VCaP (cell line): ENCODE measurements at regions not wholly inside any gene's neighbourhood (a gene's known extent, or its start where the extent isn't known, plus 50 kb on each side); places are given as distances from the start of the nearest gene placed in this dataset.

Experiments used
- H3K27ac ChIP-seq: fragments of 450-650 bp; 2 replicates; pipeline ENCODE4 v1.5.1; 2017
- TF ChIP-seq, protein P1 (sequence below): fragments of 450-650 bp; conservative IDR thresholded peaks from 2 replicates; pipeline ENCODE4 v1.5.1; 2017; ENCODE audit warnings: mild to moderate bottlenecking, moderate library complexity

DNA sequence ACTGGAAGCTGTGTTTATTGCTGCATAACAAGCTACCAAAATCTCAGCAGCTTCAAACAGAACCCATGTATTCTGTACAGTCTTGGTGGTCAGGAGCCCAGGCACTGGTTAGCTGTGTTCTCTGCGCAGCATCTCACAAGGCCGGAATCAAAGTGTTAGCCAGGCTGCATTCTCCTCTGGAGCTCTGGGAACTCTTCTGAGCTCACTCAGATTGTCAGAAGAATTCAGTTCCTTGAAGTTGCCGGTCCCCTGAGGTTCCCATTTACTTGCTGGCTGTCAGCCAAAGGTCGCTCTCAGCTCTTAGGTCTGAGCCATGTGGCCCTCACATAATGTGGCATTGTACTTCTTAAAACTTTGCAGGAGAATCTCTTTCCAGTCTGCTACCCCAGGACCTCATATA lies 123.6 kb upstream of the SMIM21 start:
- TF ChIP-seq, protein P1, sequence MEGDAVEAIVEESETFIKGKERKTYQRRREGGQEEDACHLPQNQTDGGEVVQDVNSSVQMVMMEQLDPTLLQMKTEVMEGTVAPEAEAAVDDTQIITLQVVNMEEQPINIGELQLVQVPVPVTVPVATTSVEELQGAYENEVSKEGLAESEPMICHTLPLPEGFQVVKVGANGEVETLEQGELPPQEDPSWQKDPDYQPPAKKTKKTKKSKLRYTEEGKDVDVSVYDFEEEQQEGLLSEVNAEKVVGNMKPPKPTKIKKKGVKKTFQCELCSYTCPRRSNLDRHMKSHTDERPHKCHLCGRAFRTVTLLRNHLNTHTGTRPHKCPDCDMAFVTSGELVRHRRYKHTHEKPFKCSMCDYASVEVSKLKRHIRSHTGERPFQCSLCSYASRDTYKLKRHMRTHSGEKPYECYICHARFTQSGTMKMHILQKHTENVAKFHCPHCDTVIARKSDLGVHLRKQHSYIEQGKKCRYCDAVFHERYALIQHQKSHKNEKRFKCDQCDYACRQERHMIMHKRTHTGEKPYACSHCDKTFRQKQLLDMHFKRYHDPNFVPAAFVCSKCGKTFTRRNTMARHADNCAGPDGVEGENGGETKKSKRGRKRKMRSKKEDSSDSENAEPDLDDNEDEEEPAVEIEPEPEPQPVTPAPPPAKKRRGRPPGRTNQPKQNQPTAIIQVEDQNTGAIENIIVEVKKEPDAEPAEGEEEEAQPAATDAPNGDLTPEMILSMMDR = no peak
- no peak overlapping the region for H3K27ac ChIP-seq

DNA sequence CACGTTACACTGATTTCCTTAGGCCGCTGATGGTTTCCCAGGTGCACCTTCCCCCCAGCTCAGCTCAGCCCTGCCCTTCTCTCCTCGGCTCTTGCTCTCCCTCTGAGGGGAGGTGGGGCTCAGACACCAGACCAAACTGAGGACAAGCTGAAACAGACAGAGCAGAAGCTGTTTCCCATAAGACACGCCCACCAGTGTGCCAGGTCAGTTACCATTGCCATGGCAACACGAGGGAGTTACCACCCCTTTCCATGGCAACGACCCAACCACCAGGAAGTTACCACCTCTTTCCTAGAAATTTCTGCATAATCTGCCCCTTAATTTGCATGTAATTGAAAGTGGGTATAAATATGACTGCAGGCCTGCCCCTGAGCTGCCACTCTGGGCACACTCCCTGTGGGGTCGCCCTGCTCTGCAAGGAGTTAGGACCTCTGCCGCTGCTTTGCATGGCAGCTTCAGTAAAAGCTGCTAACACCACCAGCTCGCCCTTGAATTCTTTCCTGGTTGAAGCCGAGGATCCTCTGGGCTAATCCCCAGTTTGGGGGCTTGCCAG lies 120.9 kb upstream of the SMIM21 start:
- H3K27ac ChIP-seq = no peak overlapping the region
- TF ChIP-seq, protein P1 = no peak

DNA sequence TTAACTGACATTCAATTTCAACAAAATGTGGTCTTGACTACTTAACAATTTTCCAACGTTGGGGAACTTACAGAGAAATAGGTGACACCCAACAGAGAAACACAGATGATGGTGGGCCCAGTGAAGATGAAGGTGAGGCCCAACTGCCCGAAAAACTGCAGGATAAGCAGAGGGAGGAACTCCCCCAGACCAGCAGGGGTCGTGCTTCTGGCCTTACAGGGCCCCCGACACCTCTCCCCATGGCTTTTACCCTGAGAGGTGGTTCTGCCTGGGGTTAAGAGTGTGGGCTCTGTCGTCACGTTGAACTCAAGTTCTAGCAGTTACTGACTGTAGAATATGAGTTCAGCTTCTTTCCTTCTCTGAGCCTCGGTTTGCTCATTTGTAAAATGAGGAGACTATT lies 119.5 kb upstream of the SMIM21 start:
- TF ChIP-seq, protein P1 = no peak; the same call in 1 of the 2 replicates
- H3K27ac ChIP-seq = no peak overlapping the region

DNA sequence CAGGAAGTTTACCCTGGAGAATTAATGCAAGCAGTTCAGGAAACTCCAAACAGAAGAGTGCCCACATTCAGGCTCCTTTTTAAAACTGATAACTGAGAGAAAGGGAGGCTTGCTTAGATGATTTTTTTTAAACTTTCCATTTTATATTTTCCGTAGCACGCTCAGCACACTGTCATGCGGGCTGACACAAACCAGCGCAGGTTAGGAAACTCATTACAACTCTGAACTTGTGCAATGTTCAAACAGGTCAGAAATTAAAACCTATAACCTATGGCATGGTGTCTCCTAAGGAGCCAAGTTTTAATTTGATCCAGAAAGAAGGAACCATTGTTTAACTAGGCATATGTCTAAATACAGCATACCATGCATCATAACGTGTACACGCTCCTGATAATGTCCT lies 117.7 kb upstream of the SMIM21 start:
- TF ChIP-seq, protein P1 = no peak

DNA sequence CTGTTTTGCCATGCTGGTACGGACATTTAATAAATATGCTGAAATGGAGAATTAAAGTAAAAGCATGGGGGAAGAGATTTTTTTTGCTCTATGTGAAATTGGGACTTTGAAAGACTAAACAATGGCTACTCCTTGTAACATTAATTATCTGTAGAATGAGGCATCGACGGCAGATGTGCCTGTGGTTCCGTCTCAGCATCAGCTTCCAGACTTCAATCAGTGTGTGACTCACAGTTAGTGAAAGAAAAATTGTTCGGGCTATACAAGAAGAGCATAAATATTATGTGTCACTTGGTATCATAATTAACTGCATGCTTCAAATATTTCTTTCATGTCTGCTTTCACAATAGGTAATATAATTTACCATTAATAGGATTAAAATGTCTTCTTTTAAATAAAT lies 117.0 kb upstream of the SMIM21 start:
- no peak overlapping the region for H3K27ac ChIP-seq
- TF ChIP-seq, protein P1 = no peak

More for the DNA sequence above, 117.7 kb upstream of the SMIM21 start:
- H3K27ac ChIP-seq = no peak overlapping the region

DNA sequence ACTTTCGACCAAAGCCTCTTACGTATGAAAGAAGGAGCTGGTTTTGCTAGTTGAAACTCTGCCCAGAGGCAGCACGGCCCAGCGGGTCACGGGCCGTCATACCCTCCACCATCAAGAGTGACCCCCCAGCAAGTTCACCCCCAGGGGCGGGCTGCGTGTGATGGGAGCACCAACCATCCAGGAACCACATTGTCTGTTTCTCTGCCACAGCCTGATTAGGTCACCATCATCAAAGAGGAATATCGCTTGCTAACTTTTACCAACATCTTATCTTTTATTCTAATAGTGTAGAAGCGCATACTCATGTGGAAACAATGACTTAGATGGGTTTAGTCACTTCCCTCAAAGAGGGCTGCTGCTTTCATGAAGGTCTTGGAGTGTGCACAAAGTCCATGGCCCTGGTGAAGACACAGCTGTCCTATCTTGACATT lies 116.6 kb upstream of the SMIM21 start:
- TF ChIP-seq, protein P1 = no peak
- H3K27ac ChIP-seq = no peak overlapping the region

DNA sequence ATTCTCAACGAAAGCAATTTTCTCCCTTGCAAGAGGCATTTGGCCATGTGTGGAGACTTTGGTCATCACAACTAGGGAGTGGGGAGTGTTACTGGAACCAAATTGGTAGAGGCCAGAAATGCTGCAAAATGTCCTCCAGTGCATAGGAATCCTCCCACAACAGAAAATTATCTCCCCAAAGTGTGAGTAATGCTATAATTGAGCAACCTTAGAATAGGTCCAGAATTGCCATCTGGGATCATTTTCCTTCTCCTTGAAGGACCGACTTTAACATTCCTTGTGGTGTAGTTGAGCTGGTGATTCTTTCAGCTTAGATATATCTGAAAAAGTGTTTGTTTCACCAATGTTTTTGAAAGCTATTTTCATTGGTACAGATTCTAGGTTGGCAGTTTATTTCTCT lies 111.2 kb upstream of the SMIM21 start:
- no peak overlapping the region for H3K27ac ChIP-seq
- TF ChIP-seq, protein P1 = no peak
